ENCODE measurements at regions not wholly inside any gene's neighbourhood (a gene's known extent, or its start where the extent isn't known, plus 50 kb on each side); places are given as distances from the start of the nearest gene placed in this dataset.

GRCh38 chr2:151029406-151030157 is 232.1 kb downstream of the RBM43 start:
- no peak for DNase-seq

GRCh38 chr2:151028691-151029176 is 232.9 kb downstream of the RBM43 start:
- DNase-seq = no peak

GRCh38 chr2:151027151-151027550 is 234.5 kb downstream of the RBM43 start:
- DNase-seq = no peak

DNA sequence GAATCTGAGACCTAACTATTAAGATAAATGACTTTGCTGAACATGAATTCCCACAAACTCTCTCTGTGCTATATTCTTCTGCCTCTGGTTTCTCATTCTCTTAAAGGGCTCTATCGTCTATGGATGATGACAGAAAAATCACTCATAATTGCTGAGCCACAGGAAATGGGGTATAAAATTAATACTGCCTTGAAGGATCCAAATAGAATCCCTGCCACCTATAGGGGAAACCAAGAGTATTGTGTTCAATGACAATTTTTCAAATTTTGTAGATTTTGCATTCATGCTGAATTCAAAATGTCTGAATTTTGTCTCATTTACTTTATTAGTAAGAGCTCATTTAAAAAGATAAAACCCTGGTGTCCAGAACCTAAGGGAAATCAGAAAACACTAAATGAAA is 235.8 kb downstream of the RBM43 start:
- no peak for DNase-seq

GRCh38 chr2:151024696-151025251 is 236.9 kb downstream of the RBM43 start:
- no peak for DNase-seq

DNA sequence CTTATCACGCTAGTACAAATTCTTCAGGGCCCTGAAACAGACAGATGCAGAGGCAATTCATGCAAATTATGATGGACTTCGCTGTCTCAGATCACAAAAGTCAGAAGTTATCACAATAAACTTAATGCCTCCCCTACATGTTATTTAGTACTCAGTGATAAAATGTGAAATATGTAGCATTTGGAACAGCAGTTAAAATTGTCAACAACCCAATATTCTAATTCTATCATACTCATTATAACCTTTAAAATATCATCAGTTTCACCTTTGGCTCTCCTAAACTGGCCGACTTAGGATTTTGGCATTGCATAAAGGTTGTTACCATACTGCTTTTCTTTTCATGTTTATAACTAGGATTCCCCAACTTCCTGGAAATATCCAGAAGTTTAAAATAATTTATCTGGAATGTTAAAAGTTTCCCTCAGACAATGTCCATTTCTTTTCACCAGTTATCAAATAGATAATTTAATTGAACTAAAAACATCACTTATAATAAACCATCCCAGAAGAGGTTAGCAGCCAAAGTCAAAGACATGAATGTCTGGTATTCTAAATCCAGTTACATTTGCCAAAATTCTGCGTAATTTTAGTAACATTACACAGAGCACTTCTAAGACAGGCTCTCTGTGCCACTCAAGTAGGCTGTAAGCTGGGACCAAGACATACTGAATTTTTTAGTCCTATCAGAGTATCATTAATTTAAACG is 239.8 kb downstream of the RBM43 start:
- DNase-seq = no peak

DNA sequence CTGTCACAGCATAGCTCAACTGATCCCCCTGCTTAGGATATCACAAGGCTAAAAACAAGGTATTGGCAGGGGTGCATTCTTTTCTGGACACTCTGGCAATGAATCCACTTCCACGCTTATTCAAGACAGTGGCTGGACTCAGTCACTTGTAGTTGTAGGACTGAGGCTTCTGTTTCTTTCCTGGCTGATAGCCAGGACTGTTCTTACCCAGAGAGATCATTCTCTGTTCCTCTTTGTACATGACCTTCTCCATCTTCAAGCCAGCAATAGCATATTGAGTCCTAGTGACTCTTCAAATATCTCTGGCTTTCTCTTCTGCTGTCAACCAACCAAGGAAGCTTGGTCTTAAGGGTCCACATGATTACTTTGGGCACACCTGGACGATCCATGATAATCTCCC is 241.3 kb downstream of the RBM43 start:
- no peak for DNase-seq

DNA sequence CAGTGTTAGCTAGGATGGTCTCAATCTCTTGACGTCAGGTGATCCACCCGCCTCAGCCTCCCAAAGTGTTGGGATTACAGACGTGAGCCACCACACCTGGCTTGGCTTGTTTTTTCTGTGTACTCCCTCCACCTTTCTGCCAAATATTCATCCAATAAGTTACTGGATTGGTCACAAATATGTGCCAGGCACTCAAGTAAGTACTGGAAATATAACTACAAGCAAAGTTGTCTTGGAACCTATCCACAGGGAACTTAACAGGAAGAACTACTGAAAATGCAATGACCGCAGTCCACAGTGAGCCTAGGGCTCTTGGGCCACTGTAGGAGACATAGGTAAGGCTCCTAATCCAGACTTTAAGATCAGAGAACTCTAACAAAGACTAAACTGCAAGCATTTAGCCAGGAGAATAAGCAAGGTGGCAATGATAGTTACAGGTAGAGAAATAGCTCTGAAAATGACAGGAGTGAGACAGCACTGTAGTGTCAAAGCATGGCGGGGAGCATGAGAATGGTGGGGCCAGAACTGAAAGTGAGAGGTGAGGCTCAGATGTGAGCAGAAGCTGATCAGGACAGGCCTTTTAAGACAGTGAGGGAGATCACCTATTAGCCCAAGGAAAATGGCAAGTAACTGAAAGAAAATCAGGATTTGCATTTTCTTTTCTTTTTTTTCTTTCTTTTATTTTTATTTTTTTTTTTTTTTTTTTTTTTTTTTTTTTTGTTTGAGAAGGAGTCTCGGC is 252.1 kb downstream of the RBM43 start:
- no peak for DNase-seq

DNA sequence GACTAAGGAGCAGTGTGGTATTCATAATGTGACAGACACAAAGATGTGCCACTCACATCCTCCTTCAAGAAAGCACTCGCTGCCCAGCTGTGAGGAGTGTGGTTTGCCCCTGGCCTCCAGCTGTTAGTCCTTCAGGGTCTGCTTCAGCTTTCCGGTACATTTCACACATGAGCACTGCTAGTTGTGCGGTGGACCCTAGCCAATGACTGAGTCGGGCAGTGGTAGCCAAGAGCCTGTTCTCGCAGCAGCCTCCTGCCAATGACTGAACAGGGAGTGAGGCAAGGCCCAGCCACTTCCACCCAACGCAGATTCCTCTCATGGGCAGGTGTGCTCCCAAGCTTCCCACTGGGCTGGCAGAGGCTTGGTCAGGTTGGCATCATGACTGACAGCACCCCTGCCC is 254.3 kb downstream of the RBM43 start:
- DNase-seq = no peak

GRCh38 chr2:151002959-151003600 is 258.6 kb downstream of the RBM43 start:
- no peak for DNase-seq

GRCh38 chr2:150997702-150998440 is 263.8 kb downstream of the RBM43 start:
- DNase-seq = no peak

GRCh38 chr2:150997066-150997465 is 264.6 kb downstream of the RBM43 start:
- DNase-seq = no peak

DNA sequence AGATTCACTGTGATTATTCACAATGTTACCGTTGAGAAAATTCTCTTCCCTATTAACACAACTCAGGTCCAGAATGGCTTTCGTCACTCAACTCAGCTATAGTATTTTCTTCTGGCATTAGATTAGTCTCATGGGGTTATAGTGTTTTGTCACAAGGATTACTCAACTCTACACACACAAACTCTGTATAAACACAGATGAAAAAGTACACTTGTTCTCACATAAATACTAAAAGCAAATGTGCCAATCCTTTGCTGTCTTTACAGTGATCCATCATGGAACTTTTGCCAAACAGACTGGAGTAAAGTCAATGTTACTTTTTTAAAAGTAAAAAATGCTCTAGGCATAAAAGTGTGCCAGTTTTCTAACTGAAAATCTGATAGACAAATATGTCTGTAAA is 267.6 kb downstream of the RBM43 start:
- no peak for DNase-seq

DNA sequence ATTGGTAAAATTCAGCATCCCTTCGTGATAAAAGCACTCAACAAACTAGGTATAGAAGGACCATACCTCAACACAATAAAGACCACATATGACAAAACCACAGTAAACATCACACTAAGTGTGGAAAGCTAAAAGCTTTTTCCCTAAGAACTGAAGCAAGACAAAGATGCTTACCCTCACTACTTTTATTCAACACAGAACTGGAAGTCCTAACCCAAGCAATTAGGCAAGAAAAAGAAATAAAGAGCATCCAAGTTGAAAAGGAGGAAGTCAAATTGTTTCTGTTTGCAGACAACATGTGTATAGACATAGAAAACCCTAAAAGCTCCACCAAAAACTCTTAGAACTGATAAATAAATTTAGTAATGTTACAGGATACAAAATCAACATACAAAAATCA is 271.7 kb downstream of the RBM43 start:
- DNase-seq = no peak

- no peak for DNase-seq
These were observed 275.9 kb downstream of the RBM43 start for GRCh38 chr2:150985741-150986140.

- no peak for DNase-seq
These were observed 278.3 kb downstream of the RBM43 start for GRCh38 chr2:150983314-150983897.

GRCh38 chr2:150981826-150982225 is 279.8 kb downstream of the RBM43 start:
- no peak for DNase-seq

- no peak for DNase-seq
These were observed 283.6 kb downstream of the RBM43 start for GRCh38 chr2:150978053-150978452.

- no peak for DNase-seq
These were observed 284.4 kb downstream of the RBM43 start for GRCh38 chr2:150977296-150977695.

- DNase-seq = no peak
These were observed 285.1 kb downstream of the RBM43 start for GRCh38 chr2:150976604-150977003.

DNA sequence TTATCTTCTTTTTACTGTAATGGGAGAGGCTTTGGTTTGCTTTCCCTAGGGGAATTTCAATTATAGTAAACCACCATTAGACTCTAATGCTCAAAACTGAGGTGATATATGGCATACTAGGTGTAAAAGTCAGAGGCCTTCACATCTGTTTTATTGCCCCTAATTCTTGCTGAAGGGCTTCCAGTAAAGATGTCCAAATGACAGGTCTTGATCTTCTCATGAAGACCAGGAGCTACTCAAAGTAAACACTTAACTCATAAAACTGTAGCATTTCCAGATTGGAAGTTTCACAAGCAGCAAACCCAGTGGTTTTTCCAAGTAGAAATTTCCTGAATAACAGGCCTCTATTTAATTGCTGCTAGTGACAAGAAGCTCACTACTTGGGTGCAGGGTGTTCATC is 286.8 kb downstream of the RBM43 start:
- DNase-seq = no peak

GRCh38 chr2:150974234-150974633 is 287.4 kb downstream of the RBM43 start:
- DNase-seq = no peak
